ENCODE measurements at regions not wholly inside any gene's neighbourhood (a gene's known extent, or its start where the extent isn't known, plus 50 kb on each side); places are given as distances from the start of the nearest gene placed in this dataset.

DNA sequence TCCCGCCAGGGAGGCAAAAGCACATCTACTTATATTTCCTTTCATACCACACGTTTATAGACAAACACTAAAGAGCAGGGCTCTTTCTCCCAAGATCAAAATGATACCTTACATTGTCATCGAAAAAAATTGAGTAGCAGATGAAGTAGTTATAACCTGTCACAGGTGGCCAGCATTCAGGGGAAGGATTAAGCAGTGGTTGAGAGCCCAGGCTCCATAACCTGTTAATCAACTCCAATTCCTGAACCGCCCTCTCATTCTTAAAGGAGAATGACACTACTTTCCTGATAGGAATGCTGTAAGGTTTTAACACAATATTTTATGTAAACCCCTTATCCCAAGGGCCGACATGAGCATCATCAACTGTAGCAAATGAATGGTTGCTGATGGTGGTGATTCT is 268.9 kb upstream of the KCNIP4 start:
- BruUV-seq (replicated peaks) = no TSS peak
- intact Hi-C loops (cut with micrococcal nuclease) = no loop called here
- H3K4me1 Mint-ChIP-seq (ENCODE audit: insufficient read depth, unreplicated experiment) = no peaks in the 10 kb centered on the region
- no peak for DNase-seq (ENCODE audit: unreplicated experiment)
- H3K27ac Mint-ChIP-seq (ENCODE audit: low read depth, unreplicated experiment) = no peak overlapping the region
- no peaks in the 10 kb centered on the region for H3K27me3 Mint-ChIP-seq (ENCODE audit: insufficient read depth, unreplicated experiment)
- H3K9me3 Mint-ChIP-seq (ENCODE audit: unreplicated experiment) = no peaks in the 10 kb centered on the region
- CTCF ChIA-PET = no interaction called here
- no peak overlapping the region for H3K4me3 Mint-ChIP-seq (ENCODE audit: unreplicated experiment)
- POLR2A ChIA-PET = no interaction called here
- H3K36me3 Mint-ChIP-seq (ENCODE audit: insufficient read depth, unreplicated experiment) = no peaks in the 10 kb centered on the region
- TF ChIP-seq CTCF (IDR thresholded peaks at IDR 0.05; ENCODE audit: unreplicated experiment) = no peak

DNA sequence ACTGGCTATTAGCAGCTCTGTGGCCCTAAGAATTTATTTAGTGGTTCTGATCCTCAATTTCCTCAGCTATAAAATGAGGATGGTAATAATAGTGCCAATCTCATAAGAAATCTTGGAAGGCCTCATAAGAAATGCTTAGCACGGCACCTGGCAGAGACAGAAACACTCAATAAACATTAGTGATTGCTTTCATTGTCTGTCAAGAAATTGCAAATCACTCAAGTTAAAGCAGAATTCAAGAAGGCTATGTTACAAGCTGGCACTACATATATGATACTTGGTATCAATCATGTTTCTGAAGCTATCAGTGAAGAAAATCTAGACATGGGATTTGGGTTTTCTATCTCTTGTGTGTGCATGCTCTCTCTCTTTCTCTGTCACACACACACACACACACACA is 267.7 kb upstream of the KCNIP4 start:
- DNase-seq (ENCODE audit: unreplicated experiment) = no peak
- no peaks in the 10 kb centered on the region for H3K4me1 Mint-ChIP-seq (ENCODE audit: insufficient read depth, unreplicated experiment)
- no TSS peak for BruUV-seq (replicated peaks)
- H3K9me3 Mint-ChIP-seq (ENCODE audit: unreplicated experiment) = no peaks in the 10 kb centered on the region
- no peak overlapping the region for H3K27ac Mint-ChIP-seq (ENCODE audit: low read depth, unreplicated experiment)
- intact Hi-C loops (cut with micrococcal nuclease) = no loop called here
- no peaks in the 10 kb centered on the region for H3K27me3 Mint-ChIP-seq (ENCODE audit: insufficient read depth, unreplicated experiment)
- H3K4me3 Mint-ChIP-seq (ENCODE audit: unreplicated experiment) = no peak overlapping the region
- H3K36me3 Mint-ChIP-seq (ENCODE audit: insufficient read depth, unreplicated experiment) = no peaks in the 10 kb centered on the region
- no peak for TF ChIP-seq CTCF (IDR thresholded peaks at IDR 0.05; ENCODE audit: unreplicated experiment)
- POLR2A ChIA-PET = no interaction called here
- CTCF ChIA-PET = no interaction called here

DNA sequence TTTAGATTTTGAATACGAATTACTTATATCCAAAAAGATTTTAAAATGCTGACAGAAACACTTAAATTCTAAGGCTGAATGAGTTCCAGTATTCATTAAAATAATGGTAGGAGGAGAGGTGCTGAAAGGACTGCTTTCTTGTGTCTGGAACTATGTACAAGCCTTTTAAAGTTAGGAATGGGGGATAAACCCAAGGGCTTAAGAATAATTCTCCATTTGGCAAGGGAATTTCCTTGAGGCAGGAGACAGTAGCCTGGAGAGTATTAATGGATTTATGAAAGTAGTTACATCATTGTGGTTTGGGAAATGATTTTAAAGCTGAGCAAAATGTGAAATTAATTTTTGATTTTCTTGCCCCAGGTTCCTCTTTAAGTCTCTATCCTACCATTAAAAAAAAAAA is 266.5 kb upstream of the KCNIP4 start:
- Mint-ChIP-seq H3K36me3 (ENCODE audit: insufficient read depth, unreplicated experiment) (no peaks in the 10 kb centered on the region), H3K9me3 (ENCODE audit: unreplicated experiment) (no peaks in the 10 kb centered on the region), H3K27me3 (ENCODE audit: insufficient read depth, unreplicated experiment) (no peaks in the 10 kb centered on the region), H3K27ac (ENCODE audit: low read depth, unreplicated experiment) (no peak overlapping the region), H3K4me1 (ENCODE audit: insufficient read depth, unreplicated experiment) (no peaks in the 10 kb centered on the region), H3K4me3 (ENCODE audit: unreplicated experiment) (no peak overlapping the region)
- no peak for DNase-seq (ENCODE audit: unreplicated experiment)
- BruUV-seq (replicated peaks) = no TSS peak
- ChIA-PET POLR2A (no interaction called here), CTCF (no interaction called here)
- no peak for TF ChIP-seq CTCF (IDR thresholded peaks at IDR 0.05; ENCODE audit: unreplicated experiment)
- intact Hi-C loops (cut with micrococcal nuclease) = no loop called here

GRCh38 chr4:22203711-22204011 is 255.1 kb upstream of the KCNIP4 start:
- no peak overlapping the region for H3K4me3 Mint-ChIP-seq (ENCODE audit: unreplicated experiment)
- H3K4me1 Mint-ChIP-seq (ENCODE audit: insufficient read depth, unreplicated experiment) = peaks cover 4% of the 10 kb centered on the region
- intact Hi-C loops (cut with micrococcal nuclease) = no loop called here
- BruUV-seq (replicated peaks) = no TSS peak
- no peak for TF ChIP-seq CTCF (IDR thresholded peaks at IDR 0.05; ENCODE audit: unreplicated experiment)
- no peaks in the 10 kb centered on the region for H3K27me3 Mint-ChIP-seq (ENCODE audit: insufficient read depth, unreplicated experiment)
- H3K36me3 Mint-ChIP-seq (ENCODE audit: insufficient read depth, unreplicated experiment) = no peaks in the 10 kb centered on the region
- no peak overlapping the region for H3K27ac Mint-ChIP-seq (ENCODE audit: low read depth, unreplicated experiment)
- no peak for DNase-seq (ENCODE audit: unreplicated experiment)
- ChIA-PET POLR2A (interaction anchor here (0.7 kb wide), 1 partner anchor 45 kb away, joined by 3 read pairs; no protein-coding TSS in a partner anchor), CTCF (no interaction called here)
- no peaks in the 10 kb centered on the region for H3K9me3 Mint-ChIP-seq (ENCODE audit: unreplicated experiment)

Data from MCF 10A (cell line).